ENCODE measurements at regions not wholly inside any gene's neighbourhood (a gene's known extent, or its start where the extent isn't known, plus 50 kb on each side); places are given as distances from the start of the nearest gene placed in this dataset.

DNA sequence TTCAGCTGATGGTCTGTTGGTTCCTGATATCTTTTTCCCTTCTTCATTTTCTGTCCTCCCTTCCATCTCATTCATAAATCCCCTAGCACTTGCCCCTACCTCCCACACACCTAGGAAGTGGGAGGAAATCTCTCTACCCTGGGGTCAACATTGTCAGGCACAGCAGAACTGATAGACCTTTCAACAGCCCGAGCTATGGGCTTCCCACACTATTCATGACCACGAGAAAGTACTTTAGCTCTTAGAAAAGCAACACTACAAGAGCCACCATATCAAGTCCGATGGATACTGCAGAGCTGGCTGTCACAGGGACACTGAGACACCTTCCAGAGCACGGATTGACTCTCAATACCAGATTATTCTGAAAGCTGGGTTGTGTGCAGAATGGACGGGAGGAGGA lies 180.6 kb upstream of the NEBL start:
- no peak for DNase-seq

DNA sequence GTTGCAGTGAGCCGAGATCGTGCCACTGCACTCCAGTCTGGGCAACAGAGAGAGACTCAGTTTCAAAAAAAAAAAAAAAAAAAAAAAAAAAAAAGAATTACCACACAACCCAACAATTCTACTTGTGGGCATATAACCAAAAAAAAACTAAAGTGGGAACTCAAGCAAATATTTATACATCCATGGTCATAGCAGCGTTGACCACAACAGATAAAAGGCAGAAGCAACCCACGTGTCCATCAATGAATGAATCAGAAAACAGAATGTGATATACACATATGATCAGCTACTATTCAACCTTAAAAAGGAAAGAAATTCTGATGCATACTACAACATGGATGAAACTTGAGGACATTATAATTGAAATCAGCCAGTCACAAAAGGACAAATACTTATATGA lies 179.3 kb upstream of the NEBL start:
- DNase-seq: no peak

DNA sequence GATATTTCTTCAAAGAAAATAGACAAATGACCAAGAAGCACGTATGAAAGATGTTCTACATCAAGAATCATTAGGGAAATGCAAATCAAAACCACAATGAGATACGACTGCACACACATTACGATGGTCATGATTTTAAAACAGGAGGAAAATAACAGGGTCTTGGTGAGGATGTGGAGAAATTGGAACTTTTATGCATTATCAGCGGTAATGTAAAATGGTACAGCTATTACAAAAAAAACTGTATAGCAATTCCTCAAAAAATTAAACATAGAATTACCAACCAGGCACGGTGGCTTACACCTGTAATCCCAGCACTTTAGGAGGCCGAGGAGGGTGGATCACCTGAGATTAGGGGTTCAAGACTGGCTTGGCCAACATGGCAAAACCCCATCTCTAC lies 178.8 kb upstream of the NEBL start:
- DNase-seq: no peak

DNA sequence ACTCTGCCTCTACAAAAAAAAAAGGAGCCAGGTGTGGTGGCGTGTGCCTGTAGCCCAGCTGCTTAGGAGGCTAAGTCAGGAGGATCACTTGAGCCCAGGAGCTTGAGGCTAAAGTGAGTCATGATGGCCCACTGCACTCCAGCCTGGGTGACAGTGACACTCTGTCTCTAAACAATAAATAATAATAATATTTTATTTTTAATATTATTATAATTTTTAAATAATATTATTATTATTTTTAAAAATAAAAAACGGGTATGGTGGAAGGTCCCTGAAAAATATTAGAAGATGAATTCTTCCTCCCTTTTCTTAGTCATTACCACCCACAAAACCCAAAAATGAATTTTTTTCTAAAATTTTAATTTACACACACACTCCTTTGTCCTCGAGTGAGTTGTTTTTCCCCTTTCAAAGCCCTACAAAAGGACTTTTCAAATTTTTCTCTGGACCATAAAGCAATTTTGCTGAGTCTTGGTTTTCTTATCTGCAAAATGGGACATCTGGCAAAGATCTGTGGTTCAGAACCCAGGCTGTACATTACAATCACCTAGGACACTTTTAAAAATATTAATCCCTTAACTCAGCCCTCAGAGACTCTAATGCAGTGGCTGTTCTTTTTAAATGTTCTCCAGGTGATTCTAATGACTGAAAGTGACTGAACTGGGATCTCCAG lies 174.0 kb upstream of the NEBL start:
- no peak for DNase-seq

DNA sequence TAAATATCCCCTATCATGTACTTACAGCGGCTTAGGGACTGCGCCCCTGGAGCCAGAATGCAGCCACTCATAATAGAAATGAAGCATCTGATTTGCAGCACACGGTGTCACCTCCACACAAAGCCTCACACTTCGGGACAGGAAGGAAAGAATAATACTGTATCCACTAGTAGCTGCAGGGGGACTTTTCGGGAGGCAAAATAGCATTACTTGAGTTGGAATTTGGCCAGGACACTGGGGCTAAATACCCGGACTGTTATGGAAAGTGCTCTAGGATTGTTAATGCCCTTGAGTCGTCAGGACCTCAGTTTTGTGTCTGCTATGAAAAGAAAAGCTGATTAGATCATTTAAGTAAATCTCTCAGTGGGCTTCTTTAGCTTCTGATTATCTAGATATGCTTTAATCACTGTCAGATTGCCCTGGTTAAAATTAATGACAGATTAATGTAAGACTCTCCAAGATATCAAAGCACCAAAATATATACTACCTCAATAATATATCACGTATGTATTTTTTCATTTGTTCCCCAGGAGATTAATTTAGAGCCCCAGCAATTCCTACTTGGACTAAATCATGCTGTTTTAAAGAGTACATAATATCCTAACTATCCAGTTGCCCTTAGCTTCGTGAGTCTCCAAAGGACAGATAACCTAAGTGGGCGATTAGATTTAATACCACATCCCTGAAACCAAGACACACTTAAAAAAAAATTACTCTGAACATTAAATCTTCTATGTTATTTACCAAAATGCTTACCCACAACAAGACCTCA lies 173.0 kb upstream of the NEBL start:
- DNase-seq: no peak

DNA sequence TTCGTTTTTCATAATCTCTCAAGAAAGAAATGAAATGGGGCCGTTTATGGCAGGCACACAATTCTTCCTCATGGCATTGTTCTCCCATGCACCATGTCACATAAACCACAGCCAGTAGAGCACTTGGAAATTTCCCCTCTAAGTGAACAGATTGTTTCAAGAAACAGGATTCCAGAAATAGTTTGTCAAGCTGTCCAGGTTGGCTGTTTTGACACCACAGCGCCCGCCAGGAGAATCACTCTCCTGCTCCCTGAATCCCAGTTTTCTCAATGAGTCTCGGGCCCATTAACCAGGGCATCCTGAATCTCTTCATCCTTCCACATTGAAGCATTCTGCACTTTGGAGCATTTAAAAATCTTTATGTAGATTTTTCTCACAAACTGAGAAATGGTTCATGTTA lies 172.2 kb upstream of the NEBL start:
- no peak for DNase-seq

DNA sequence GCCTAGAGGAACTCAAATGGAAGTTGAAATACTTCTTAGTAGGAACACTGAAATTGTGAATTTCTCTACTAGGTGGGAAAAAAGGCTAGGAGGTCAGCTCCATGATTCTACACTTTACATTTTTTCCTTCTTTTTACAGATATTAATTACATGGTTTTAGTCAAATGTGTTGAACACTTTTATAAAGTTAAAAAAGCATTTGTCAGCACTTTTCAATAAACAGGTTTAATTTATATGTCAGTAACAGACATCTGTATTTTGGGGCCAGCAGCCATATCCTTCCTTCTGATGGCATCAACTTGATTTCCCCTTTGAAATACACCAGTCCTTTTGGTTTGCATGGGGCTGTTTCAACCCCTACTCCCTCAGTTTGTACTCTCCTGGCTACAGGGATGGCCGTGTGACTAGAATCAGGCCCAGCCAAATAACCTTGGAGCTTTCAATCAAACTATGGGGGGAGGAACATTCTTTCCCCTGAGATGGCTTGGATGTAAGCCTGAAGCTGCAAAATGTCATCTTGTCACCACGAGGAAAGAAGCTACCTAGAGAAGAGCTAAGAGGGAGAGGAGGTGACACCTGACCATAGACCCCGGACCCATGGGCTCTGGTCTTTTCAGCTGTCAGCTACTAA lies 171.0 kb upstream of the NEBL start:
- DNase-seq: no peak

DNA sequence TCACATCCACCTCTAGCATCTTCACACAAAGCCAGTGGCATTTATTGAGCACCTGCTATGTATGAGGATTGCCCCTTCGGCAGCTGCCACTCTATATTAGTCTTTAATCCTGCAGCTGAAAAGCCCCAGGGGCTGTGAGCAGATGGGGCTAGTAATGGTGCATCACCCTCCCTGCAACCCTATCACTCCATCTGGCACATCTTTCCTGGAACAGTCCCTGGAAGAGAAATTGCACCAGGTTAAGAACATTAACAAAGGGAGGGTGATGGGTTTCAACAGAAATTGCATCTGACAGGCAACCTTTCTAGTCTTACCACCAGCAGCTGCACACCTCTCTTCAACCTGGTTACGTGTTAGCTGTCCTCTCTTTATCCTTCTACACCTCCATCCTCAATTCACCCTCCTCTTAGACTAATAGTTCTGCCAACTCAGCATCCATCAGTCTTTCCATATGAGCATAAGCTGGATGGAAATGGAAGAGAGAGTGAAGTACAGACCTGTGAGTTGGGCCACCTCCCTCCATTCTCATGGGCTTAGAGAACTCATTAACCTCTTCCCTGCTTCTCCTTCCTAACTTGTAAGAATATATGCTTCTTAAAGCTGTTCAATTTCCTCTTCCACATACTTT lies 168.6 kb upstream of the NEBL start:
- no peak for DNase-seq

DNA sequence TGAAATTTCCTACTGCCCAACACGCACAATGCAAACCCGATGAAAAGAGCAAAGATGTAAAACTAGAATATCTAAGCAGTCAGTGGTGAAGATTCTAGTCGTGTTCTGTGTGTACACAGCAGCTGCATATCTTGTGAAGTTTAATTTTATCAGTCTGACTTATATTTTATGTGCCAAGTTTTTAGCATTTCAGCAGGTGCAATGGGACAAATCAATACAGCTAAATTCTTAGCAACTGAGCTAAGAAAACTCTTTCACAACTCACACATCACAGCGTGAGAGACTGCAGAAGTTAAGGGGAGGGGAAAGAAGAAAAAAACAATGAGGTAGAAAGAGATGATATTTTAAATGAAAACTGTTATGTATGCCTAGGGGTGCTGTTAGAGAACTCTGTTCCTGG lies 164.9 kb upstream of the NEBL start:
- no peak for DNase-seq

DNA sequence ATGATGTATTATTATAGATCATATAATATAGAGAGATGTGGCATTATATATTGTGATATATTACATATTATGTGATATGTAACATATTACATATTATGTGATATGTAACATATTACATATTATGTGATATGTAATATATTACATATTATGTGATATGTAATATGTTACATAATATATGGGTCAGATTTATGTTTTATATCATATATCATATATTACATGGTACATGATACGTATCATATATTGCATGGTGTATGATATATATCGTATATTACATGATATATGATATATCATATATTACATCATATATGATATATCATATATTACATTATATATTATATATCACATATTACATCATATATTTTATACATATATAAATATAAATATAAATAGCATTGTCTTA lies 164.1 kb upstream of the NEBL start:
- DNase-seq: no peak

DNA sequence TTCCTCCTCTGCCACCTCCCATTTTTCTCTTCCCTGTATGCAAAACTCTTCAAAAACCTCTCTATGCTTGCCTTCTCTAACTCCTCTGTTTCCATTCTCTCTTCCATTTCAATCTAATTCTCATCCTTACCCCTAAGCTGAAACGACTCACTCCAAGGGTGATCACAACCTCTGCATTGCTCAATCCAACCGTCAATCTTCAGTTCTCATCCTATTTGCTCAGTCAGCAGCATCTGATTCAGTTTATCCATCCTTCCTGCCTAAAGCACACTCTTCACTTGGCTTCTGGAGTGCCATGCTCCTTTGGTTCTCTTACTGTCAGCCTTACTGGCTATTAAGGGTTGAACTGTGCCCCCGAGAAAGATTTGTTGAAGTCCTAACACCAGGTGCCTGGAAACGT lies 163.5 kb upstream of the NEBL start:
- no peak for DNase-seq

DNA sequence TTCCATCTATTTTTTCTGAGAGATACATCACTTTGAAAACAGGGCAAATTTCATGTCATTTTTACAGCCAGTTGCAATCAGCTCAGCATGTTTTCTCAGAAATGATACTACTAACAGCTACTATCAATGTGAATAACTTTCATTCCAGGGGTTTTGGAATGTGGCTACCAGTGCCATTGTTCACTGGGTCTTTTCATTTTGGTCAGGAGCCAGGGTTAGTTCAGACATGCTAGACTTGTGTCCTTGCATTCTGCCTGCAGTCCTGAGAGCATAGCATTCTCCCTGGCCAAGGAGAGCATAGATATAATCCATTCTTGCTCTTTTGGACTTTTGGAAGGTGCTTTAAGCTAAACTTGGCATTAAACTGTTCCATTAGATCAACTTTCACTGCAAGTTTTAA lies 160.9 kb upstream of the NEBL start:
- no peak for DNase-seq

DNA sequence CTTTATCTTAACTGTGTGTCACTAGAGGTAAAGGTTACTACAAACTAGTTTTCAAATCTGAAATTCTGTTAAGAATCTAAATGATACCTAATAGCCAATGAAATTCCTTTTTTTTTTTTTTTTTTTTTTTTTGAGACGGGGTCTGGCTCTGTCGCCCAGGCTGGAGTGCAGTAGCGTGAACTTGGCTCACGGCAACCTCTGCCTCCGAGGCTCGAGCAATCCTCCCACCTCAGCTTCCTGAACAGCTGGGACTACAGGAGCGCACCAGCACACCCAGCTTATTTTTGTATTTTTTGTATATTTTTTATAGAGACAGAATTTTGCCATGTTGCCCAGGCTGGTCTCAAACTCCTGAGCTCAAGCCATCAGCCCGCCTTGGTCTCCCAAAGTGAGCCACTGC lies 160.3 kb upstream of the NEBL start:
- no peak for DNase-seq

DNA sequence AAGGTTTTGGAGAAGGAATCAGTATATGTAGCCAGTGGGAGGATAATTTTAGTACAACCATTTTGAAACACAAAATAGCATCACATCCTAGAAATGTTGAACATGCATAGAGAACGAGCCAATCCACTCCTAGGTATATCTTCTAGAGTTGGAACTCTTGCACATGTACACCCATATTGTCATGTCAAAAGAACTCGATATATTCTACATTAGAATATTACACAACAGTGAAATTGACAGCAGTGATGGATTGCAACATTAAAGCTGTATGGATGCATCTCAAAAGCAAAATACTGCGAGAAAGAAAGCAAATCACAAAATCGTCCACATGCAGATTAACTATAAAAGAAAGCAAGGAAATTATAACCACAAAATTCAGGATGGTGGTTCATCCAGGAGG lies 159.3 kb upstream of the NEBL start:
- DNase-seq: no peak

DNA sequence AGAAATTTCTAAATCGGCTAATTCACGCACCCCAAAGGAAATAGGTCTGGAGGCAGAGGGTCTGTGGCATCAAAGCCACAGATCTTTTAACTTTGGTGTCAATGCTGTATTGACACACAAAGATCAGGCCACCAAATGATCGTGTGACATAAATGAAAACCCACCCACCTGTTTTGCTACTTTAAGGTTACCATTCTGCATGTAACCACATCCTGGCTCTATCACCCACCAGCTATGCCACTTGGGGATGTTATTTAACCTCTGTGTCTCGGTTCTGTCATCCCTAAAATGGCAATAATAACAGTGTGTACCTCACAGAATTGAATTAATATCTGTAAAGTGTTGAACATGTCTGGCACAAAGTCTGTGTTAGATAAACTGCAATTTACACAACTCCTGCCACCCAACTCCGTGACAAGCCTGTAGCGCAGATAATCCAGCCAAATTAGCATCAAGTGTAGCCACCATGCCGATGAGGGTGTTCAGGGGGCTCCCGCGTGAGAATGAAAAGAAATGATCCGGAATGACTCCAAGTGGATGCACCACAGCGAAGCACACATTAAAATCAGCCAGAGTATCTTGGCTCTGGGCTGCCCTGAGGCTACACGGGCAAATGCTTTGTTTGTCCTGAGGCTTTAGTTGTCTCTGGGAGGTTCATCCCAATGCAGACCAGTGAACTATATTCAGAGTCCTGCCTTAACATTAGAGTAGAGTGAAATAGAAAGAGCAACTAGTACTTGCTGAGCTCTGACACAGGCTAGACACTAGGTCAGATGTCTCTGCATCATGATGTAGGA lies 158.4 kb upstream of the NEBL start:
- DNase-seq: no peak

DNA sequence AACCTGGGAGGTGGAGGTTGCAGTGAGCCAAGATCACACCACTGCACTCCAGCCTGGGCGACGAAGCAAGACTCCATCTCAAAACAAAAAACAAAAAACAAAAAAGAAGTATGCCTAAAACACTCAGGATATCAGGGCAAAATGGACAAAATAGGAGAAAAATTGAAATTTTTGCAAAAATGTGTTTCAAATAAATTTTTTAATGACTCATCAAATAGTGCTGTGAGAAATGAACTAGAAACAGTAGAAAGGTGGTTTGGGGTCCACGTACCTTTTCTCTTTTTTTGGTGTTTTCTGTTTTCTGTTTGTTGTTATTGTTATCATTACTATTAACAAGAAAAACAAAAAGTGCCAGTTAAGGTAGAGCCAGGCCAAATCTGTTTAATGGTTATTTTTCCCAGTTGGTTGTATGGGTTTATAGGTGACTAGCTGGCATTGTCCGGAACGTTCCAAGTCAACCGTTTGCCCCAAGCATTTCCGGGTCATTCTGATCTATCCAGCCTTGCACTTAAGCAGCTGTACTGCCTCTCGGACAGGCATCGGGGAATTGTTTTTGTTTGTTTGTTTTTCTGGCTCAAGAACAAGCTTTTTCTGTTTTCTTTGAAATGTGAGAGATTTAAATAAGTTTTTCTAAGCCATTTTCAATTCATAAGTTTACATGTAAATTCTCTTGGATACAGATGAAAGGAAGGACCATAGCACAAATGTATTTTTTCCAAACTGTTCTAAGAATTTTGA lies 157.0 kb upstream of the NEBL start:
- DNase-seq: no peak

DNA sequence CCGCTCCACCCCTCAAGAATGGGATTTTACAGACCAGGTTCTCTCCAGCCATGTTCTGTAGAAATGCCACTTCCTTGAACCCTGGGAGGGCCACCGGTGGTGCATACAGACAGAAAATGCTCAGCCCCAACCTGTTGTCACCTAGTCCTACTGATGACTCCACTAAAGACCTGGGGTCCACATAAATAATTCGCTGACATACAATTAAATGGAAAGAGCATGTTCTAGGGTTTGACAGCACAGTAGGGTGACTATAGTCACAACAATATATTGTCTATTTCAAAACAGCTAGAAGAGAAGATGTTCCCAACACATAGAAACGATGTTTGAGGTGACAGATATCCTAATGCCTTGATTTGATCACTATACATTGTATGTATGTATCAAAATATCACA lies 155.6 kb upstream of the NEBL start:
- no peak for DNase-seq

DNA sequence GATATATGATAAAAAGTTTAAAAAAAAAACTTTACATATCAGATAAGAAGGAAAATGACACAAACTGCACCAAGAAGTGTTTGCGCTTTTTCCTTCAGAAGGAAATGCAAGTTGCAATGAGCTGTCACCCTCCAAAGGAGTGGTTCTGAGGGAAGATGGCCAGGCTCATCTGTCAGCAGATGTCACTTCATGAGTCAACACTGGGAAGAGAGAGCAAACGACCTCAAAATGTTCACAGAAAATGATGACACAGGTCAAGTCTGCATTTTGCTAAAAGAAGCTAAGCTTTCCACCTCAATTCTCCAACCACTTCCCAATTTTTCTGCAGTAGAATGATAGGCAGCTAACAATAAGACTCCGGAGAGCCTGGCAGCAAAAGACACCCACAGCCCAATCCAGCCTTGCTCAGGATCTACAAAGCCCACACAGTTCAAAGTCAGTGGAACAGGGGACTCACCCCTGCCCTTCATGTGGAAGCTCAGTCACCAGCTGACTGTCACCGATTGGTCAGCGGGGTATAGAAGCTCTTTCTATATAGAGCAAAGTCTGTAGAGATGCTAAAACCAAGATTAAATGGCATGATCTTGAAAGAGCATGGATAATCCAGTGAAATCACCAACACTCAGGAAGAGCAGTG lies 155.1 kb upstream of the NEBL start:
- no peak for DNase-seq

DNA sequence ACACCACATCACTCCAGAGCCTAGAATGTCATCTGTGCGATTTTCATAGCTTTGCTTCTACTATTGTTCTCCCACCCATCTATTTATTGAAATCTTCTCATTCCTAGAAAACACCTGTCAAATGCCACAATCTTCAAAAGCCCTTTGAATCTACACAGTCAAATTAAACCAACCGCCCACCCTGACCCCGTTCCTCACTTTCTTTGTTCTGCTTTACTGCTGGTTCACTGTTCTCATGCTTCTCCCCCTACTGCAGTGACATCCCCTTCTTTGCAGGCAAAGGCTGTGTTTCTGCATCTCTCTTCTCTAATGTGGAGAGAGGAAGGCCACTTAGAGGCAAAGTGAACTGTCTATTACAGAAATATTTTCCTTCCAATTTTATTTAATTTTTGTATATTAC lies 152.4 kb upstream of the NEBL start:
- no peak for DNase-seq

DNA sequence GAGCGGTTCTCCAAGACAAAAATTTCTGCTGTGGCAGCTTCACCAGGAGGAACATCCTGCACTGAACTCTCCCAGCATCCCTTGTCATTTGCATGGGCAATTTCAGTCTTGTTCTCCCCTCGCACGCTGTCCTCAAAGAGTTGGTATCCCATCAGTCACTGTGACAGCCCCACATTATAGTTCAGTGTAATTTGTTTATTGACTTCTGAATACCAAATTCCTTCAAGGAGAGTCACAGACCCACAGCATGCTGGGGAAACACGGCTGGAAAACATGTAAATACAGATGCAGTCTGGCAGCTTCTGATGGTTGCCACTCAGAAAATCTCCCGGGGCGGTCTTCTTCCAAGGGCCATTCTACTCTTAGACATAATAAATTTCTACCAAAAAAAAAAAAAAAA lies 151.0 kb upstream of the NEBL start:
- no peak for DNase-seq

DNA sequence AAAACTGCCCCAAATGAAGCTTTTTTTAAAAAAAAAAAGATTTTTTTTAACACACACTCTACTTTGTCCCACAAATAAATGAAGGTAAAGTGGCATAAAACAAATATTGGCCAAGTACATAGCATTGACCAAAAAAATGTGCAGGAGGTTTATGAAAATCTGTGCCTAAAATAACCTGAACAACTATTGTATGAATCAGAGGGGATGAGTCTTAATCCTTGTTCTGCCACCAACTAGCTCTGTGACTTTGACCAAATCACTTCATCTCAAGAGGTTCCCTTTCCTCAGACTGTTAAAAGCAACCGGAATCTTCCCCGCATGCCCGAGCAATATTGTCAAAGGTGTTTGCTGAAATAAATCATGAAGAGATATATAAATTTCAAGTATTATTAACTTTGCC lies 150.4 kb upstream of the NEBL start:
- no peak for DNase-seq

DNA sequence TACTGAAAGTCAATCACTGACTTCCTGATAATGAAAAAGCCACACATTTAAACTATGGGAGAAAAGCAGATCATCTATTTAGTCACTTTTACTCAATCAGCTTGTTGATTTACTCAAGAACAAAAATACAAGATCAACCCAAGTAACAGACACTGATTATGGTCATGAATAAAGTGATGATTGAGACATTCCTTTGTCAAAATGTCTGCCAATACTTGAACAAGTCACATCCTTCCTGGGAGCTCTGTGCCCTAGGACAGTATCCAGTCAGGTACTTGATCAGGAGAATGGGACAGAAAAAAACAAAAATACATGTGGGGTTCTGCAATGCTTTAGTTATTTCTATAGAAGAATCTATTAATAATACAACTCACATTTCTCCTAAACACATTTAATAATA lies 150.0 kb upstream of the NEBL start:
- DNase-seq: no peak
